ENCODE measurements at regions not wholly inside any gene's neighbourhood (a gene's known extent, or its start where the extent isn't known, plus 50 kb on each side); places are given as distances from the start of the nearest gene placed in this dataset.

GRCh38 chr3:44016818-44017217, 224.9 kb upstream of the TOPAZ1 start:
- no peak for TF ChIP-seq CTCF (conservative IDR thresholded peaks at IDR 0.05 in 1 of 2, IDR thresholded peaks at IDR 0.05 in 1 of 2; ENCODE audit: extremely low read depth in 1 of 2, insufficient read depth in 1 of 2, low read depth in 1 of 2, low read length in 2 of 2)
- no peak for TF ChIP-seq EZH2 (IDR thresholded peaks at IDR 0.05; ENCODE audit: borderline replicate concordance, low read length)

All from mammary epithelial cell (primary cell).